HG03097 (cell line): ENCODE measurements at regions not wholly inside any gene's neighbourhood (a gene's known extent, or its start where the extent isn't known, plus 50 kb on each side); places are given as distances from the start of the nearest gene placed in this dataset.
"Not testable (repeated sequence)": the region's sequence is repeated elsewhere in the genome, so short reads cannot be mapped to it uniquely, and the experiment has no call there.

Experiments used
- ATAC-seq: cut with Tn5 transposase; IDR thresholded peaks from one replicate; pipeline ENCODE4 v1.9.1; 2021; ENCODE audit not compliant: unreplicated experiment, low FRiP score

DNA sequence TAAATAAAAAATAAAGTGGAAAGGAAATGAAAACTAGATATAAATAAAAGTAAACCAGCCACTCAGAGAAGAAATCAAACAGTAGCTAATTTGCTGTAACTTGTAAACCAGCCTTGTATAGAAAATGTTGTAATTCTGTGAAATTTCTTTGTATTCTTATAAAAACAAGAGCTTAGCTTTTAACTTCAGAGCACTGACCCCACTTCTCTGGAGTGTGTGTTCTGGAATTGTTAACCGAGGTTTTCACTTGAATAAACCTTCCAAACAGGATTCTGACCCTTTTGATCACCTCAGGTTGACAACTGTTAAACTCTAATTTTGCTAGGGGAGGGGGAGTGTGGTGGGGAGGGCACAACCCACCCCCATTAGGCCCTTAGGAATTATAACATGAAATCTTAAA is 151.9 kb upstream of the TRIM24 start:
- no peak for ATAC-seq

DNA sequence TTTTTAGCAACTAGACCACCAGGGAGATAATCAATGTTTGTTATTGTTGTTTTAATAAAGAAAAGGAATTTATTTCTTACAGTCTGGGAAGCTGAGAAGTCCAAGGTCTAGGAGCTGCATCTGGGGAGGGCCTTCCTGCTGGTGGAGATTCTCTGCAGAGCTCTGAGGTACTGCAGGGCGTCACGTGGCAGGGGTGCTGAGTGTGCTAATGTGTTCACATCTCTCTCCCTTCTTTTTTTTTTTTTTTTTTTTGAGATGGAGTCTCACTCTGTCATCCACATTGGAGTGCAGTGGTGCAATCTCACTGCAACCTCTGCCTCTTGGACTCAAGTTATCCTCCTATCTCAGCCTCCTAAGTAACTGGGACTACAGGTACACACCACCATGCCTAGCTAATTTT is 150.9 kb upstream of the TRIM24 start:
- no peak for ATAC-seq

GRCh38 chr7:138313829-138314178 is 146.3 kb upstream of the TRIM24 start:
- no peak for ATAC-seq

GRCh38 chr7:138316421-138317043 is 143.5 kb upstream of the TRIM24 start:
- peak; percentile 100 for ATAC-seq

DNA sequence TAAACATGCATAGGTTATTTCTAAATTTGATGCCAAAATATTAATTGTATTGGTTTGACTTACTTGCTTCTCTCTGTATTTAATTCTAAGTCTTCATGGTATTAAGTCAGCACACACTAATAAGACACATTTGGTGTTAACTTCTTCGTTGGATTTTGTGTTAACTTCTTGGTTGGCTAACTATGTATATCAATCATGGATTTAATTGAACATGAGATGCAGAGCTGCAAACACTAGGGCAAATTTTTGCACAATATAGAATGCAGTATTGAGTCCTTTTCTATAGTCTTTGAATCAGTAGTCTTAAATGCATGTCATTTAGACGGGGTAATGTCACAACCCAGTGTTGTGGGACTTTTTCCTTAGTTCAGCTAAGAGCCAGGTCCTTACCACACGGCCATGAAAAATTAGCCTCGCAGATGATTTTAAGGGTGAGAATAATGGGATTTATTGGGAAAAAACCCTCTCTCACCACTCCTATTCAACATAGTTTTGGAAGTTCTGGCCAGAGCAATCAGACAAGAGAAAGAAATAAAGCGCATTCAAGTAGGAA is 142.9 kb upstream of the TRIM24 start:
- no peak for ATAC-seq

- ATAC-seq = no peak
Measured at GRCh38 chr7:138324941-138325340, 135.1 kb upstream of the TRIM24 start.

GRCh38 chr7:138325434-138325833 is 134.6 kb upstream of the TRIM24 start:
- ATAC-seq = no peak

- no peak for ATAC-seq
Measured at GRCh38 chr7:138328215-138328614, 131.8 kb upstream of the TRIM24 start.

DNA sequence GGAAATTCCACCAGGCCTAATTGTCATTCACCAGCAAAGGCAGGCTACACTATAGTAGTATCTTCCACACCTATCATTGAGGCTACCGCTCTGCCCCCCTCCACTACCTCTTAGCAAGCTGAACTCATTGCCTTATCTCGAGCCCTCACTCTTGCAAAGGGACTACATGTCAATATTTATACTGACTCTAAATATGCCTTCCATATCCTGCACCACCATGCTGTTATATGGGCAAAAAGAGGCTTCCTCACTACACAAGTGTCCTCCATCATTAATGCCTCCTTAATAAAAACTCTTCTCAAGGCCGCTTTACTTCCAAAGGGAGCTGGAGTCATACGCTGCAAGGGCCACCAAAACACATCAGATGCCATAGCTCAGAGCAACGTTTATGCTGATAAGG is 127.2 kb upstream of the TRIM24 start:
- ATAC-seq = not testable (repeated sequence)

- no peak for ATAC-seq
Measured at GRCh38 chr7:138338361-138338760, 121.7 kb upstream of the TRIM24 start.

- ATAC-seq = not testable (repeated sequence)
Measured at GRCh38 chr7:138339229-138339628, 120.8 kb upstream of the TRIM24 start.

DNA sequence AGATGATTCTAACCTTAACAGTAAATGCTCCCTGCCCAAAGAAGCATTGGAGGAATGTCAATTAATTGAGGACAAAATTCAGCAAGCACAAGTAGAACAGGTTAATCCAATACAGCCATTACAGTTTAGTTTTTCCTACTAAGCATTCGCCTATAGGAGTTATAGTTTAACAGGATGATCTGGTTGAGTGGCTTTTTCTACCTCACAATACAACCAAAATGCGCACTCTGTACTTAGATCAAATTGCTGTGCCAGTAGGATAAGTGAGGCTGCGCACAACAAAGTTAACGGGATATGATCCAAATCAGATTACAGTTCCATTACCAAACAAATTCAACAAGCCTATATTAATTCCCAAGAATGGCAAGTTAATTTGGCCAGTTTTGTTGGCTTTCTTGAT is 117.1 kb upstream of the TRIM24 start:
- ATAC-seq = no peak

DNA sequence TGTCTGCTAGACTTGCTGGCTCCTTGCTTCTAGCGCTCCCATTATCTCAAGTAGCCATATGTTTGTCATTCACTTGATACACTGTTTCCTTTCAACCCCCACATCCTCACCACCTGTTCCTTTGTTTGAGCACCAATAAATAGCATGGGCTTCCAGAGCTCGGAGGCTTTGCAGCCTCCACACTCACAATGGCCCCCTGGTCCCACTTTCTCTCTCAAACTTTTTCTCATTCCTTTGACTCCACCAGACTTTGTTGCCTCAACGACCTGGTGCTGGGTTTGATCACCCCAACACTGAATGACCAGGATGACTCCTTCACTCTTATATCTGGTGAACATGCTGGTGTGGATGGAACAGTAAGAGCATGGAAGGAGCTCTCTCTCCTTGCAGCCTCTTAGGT is 114.5 kb upstream of the TRIM24 start:
- ATAC-seq = no peak

DNA sequence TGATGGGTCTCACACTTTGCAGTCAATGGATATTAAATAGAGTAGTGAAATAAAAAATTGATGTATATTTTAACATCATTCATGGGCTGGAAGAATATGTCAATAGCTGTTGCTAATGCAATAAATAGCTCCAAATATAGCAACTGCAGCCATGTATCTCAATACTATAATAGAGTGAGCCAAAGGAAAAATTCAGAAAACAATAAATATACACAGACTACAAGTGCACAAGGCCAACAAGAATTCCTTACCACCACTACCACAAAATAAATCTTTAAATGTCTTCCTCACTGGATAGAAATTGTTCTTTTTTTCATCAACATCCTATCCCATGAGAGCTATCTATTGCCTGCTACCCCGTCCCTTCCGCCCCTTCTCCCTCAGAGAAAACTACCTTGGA is 113.1 kb upstream of the TRIM24 start:
- ATAC-seq = no peak

DNA sequence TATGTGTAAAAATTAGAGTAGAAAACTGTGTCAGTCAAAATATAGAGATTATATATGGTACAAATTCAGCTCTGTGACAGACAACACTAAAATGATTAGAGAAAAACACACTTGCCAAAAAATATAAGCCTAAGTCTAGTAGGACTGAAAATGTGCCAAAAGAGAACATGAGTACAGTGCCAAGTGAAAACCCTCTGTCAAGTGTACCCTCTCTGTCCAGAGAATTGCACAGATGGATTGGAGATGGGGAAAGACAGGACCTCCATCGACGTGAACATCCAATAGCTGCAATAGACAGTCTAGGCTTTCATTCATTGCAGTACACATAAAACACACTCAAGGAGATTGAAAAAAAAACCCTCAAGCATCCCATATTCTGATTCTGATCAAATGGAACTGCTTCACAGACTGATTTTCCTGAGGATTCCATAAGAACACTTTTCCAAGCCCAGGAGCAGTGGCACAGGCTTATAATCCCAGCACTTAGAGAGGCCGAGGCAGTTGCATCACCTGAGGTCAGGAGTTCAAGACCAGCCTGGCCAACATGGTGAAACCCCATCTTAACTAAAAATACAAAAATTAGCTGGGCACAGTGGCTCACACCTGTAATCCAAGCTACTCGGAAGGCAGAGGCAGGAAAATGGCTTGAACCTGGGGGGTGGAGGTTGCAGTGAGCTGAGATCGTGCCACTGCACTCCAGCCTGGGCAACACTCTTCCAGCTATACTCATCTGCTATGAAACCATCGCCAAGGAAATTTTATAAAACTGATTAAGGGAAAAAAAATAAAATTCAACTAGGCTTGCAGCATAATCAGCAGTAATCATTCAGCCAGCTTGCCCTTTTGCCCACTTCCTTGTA is 110.0 kb upstream of the TRIM24 start:
- ATAC-seq = no peak

DNA sequence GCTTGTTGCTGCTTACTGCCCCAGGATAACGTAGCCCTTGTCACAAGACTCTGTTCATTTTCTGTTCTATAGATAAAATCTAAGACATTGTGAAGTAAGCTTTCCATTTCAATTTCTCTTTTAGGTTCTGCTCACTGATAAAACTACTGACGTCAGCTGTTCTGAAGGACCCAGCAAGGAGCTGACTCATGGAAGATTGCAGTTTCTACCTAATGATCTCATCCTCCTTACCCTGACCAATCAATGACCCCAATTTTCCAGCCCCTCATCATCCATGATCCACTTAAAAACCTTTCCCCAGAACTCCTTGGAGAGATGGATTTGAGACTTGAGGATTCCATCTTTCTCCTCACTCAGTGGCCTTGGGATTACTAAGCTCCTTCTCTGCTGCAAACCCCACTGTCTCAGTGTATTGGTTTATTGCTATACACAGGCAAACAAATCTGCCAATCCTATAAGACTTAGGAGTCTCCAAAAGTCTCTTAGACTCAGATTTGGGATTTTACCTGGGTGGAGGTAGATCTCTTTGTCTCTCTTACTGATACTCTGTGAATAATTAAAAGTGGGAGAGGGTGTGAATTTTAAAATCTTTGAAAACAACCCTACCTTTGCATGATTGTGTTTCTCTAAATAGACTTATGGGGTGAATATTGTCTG is 109.2 kb upstream of the TRIM24 start:
- ATAC-seq = no peak

DNA sequence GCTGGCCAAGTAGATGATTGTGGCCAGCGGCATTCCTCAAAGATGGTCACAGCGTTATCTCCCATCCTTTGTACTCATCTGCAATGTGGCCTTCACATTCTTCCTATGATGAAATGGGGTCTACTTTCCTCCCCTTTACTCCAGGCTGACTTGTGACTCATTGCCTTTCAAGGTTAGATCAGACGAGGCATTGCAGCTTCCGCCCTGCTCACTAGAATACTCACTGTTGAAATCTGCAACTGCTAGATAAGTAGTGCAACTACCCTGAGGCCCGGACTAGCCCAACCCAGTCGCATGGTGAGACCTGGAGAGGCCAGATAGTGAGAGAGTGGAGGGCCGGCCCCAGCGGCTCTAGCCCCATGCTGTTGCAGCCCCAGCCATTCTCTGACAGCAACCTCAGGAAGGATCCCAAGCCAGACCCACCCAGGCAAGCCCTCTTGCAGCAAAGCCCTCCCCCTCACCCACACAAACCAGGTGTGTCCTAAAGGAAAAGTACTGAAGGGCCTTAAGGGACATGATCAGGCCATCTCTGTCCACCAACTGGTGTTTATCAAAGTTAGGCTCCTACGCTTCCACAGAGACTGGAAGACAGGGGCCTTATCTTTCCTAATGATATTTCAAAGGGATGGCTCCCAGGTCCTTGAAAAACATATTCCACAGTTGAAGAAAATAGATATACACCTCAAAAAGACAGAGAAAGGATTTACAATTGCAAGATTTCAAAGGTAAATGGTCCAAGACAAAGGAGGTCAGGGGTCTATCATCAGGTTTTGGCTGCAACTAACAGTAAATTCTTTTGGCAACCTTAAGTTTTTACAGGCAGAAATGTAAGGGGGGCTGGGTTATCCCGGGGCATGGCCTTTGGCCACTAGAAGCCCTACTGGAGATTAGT is 107.2 kb upstream of the TRIM24 start:
- ATAC-seq = no peak

DNA sequence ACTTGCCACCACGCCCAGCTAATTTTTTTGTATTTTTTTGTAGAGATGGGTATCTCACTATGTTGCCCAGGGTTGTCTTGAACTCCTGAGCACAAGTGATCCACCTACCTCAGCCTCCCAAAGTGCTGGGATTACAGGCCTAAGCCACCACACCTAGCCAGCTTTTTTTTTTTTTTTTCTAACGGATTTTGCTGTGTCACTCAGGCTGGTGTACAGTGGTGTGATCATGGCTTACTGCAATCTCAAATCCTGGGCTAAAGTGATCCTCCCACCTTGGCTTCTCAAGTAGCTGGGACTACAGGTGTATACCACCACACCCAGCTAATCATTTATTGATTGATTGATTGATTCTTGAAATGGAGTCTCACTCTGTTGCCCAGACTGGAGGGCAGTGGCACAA is 106.0 kb upstream of the TRIM24 start:
- no peak for ATAC-seq

DNA sequence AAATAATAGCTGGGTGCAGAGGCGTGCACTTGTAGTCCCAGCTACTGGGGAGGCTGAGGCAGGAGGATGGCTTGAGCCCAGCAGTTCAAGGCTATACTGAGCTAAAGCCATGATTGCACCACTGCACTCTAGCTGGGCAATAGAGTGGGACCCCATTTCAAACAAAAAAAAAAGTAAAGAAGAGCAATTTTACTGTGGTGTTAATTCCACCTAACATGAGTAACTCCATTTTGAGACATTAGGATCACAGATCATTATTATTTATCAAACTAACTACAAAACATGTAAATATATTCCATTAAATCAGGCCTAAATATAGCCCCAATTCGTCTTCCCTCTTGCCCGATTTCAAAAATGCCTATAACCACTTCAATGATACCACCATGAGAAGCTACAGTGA is 104.8 kb upstream of the TRIM24 start:
- no peak for ATAC-seq

DNA sequence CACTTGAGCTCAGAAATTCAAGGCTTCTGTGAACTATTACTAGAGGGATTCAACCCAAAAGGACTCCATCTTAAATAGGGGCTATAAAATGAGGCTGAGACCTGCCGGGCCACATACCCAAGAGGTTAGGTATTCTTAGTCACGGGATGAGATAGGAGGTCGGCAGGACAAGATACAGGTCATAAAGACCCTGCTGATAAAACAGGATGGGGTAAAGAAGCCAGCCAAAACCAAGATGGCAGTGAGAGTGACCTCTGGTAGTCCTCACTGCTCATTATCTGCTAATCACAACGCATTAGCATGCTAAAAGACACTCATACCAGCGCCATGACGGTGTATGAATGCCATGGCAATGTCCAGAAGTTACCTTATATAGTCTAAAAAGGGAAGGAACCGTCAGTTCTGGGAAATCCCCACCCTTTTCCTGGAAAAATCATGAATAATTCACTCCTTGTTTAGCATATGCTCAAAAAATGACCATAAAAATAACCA is 101.2 kb upstream of the TRIM24 start:
- no peak for ATAC-seq
